Esophagus squamous epithelium (tissue), 5 donors: ENCODE measurements at regions not wholly inside any gene's neighbourhood (a gene's known extent, or its start where the extent isn't known, plus 50 kb on each side); places are given as distances from the start of the nearest gene placed in this dataset.

Experiments
- DNase-seq: peaks from one replicate; lab custom pipeline; 2025; lab: John Stamatoyannopoulos, UW
- H3K27ac ChIP-seq, 4 donors: fragments of 200-600 bp; sonication (generic); one replicate each; pipeline ENCODE4 v1.5.1; 2016 to 2019; ENCODE audit warnings: mild to moderate bottlenecking in 1 of 4
- H3K27me3 ChIP-seq, 4 donors: fragments of 200-600 bp; sonication (generic); 1 replicate in 3 of 4; 2 replicates in 1 of 4; pipeline versions ENCODE4 v1.5.1 to v1.6.0; 2017 to 2021; ENCODE audit warnings: antibody characterized with exemption in 1 of 4
- H3K36me3 ChIP-seq, 3 donors: fragments of 200-600 bp; sonication (generic); one replicate each; pipeline ENCODE4 v1.5.1; 2016 to 2019
- H3K4me1 ChIP-seq, 3 donors: fragments of 200-600 bp; sonication (generic); one replicate each; pipeline ENCODE4 v1.5.1; 2017 to 2019
- H3K4me3 ChIP-seq, 4 donors: fragments of 200-600 bp; sonication (generic); 1 replicate in 3 of 4; 2 replicates in 1 of 4; pipeline ENCODE4 v1.5.1; 2016 to 2019; ENCODE audit warnings: mild to moderate bottlenecking in 2 of 4, moderate library complexity in 1 of 4
- H3K9me3 ChIP-seq, 3 donors: fragments of 200-600 bp; sonication (generic); one replicate each; pipeline ENCODE4 v1.5.1; 2016 to 2019
- POLR2A ChIP-seq, 4 donors: fragments of 450-650 bp; IDR thresholded peaks; one replicate each; pipeline ENCODE4 v1.6.1; 2017; ENCODE audit warnings: antibody characterized with exemption in 4 of 4, mild to moderate bottlenecking in 4 of 4, moderate library complexity in 3 of 4
- WGBS, 2 donors: methylation state at CpG; one replicate each; pipeline ENCODE4 v1.1.5; 2018; 5-methylcytosine and 5-hydroxymethylcytosine counted together
- intact Hi-C: fragments of 100-400 bp; cut with DNase I; formaldehyde crosslinking; loops from one replicate; pipeline ENCODE4 v1.15.0; 2022
- TF ChIP-seq, protein P1 (sequence below), 6 experiments: fragments of 450-650 bp in 4 of 6; fragments of 200-600 bp in 2 of 6; sonication (generic) in 2 of 6; IDR thresholded peaks; one replicate each; pipeline ENCODE4 v1.5.1; 2016 to 2019; ENCODE audit warnings: antibody characterized with exemption in 6 of 6, mild to moderate bottlenecking in 4 of 6, moderate library complexity in 4 of 6
- donor health status: DM: yes; HTN: yes; CAD: no.

DNA sequence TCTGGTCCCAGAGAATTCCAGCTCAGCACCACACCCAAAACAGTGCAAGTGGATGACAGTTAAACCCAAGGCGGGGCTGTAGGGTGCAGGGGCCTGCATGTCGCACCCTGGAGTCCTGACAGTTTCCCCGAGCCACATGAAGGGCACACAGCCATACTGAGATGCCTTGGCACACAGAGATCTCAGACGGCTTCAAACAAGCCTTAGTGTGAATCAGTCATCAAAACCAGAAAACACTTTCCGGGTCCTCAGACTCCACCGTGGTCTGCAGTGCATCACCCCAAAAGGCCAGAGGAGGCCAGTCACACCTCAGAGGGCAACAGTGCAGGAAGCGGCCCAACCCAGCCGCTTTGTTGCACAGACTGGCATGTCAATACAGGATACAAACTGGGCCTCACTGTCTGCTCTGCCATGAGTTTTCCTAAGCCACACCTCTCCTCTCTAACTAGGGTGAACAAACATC is 64.6 kb upstream of the ENPP6 start:
- Histone ChIP-seq H3K4me3 (no peak overlapping the region), H3K9me3 (peaks cover 0 to 2% (median 0%) of the 10 kb centered on the region in 3 donors), H3K4me1 (peaks cover 22 to 42% (median 27%) of the 10 kb centered on the region in 3 donors), H3K36me3 (no peaks in the 10 kb centered on the region), H3K27ac (peak overlapping the region; percentile 53 to 80 (median 64)), H3K27me3 (no peaks in the 10 kb centered on the region)
- WGBS, 2 donors: 21 to 29% methylated on average over 6 to 7 of the region's 8 CpGs
- no peak for DNase-seq
- TF ChIP-seq POLR2A (IDR thresholded peaks at IDR 0.05): no peak
- TF ChIP-seq, protein P1, sequence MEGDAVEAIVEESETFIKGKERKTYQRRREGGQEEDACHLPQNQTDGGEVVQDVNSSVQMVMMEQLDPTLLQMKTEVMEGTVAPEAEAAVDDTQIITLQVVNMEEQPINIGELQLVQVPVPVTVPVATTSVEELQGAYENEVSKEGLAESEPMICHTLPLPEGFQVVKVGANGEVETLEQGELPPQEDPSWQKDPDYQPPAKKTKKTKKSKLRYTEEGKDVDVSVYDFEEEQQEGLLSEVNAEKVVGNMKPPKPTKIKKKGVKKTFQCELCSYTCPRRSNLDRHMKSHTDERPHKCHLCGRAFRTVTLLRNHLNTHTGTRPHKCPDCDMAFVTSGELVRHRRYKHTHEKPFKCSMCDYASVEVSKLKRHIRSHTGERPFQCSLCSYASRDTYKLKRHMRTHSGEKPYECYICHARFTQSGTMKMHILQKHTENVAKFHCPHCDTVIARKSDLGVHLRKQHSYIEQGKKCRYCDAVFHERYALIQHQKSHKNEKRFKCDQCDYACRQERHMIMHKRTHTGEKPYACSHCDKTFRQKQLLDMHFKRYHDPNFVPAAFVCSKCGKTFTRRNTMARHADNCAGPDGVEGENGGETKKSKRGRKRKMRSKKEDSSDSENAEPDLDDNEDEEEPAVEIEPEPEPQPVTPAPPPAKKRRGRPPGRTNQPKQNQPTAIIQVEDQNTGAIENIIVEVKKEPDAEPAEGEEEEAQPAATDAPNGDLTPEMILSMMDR (IDR thresholded peaks at IDR 0.05): peak in 4 of 6 experiments; percentile 14 to 54 (median 37)
- intact Hi-C loops: loop anchor here (10.0 kb wide), 1 partner anchor 193 kb away; the partner anchor contains the start of gene IRF2

DNA sequence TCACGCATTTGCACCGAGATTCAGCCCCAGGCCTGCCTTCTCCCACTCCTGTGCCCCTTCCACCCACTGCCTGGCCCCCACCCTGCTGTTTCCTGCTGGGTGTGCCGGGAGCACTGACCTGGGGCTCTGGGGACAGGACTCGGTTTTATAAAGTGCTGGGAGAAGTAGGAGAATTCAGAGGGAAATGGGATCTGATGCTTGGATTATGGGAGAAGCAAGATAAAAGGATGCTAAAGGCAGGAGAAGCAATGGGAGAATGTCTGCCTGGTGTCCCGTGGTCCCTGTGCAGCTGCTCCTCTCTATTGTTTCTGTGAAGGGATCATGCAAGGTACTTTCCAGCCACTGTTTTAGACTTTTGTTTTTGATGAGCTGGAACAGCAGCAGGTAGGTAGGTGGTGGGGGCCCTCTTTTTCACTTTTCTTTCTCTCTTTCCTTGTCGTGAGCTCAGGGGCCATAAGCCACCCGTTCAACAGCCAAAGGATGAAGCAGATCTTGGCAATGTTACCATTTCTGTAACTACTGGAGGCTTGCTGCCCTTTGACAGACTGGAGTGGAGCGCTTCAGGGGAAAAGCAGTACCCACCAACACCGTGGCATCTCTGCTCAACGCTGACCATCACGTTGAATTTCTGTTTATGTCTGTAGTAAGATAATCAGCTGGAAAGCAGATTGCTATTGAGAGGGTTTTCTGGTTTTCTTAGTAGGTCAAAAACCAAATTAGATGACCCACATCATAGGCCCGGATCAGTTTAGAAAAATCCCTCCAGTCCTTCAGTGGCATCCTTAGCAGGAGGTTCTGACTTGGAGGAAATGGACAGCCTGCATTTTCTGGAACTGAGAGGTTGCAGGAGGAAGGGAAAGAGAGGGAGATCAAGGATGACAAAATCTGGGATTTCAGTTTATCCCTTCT is 63.8 kb upstream of the ENPP6 start:
- 52 to 77% methylated on average over 6 to 11 of the region's 12 CpGs for WGBS, 2 donors

DNA sequence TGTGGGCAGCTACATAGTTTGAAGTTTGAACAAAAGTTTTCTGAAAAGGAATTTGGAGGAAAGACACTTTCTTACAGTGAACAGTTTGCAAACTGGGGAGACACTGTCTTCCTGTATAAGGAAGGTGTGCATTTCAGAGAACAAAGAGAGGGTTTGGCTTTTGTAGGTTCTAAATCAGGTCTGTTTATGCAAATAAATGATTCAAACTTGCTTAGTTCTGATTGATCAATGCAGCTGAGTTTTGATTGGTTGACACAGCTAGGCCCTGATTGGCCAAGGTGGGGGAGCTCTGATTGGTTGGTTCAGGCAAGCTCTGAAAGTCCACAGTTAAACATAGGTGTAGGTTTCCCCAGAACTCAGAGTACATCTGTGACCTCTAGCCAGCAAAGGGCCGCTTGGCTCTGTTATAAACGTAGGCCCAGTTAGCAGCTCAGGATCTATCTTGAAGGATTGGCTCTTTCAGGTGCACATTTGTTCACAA is 63.0 kb upstream of the ENPP6 start:
- Histone ChIP-seq H3K27me3 (no peaks in the 10 kb centered on the region), H3K4me3 (no peak overlapping the region), H3K9me3 (peaks cover 0 to 19% (median 0%) of the 10 kb centered on the region in 3 donors), H3K27ac (peak overlapping the region in 1 of 4 donors; percentile 69), H3K4me1 (peaks cover 21 to 31% (median 22%) of the 10 kb centered on the region in 3 donors), H3K36me3 (no peaks in the 10 kb centered on the region)
- TF ChIP-seq POLR2A (IDR thresholded peaks at IDR 0.05): peak in 1 of 4 donors; percentile 10
- TF ChIP-seq, protein P1 (IDR thresholded peaks at IDR 0.05): no peak
- intact Hi-C loops: loop anchor here (10.0 kb wide), 1 partner anchor 194 kb away; the partner anchor contains the start of gene IRF2
- WGBS, 2 donors: 66 to 85% methylated on average over 2 of the region's 2 CpGs
- DNase-seq: no peak

More for the DNA sequence above, 63.8 kb upstream of the ENPP6 start:
- intact Hi-C loops: loop anchor here (10.0 kb wide), 1 partner anchor 193 kb away; the partner anchor contains the start of gene IRF2
- DNase-seq: no peak
- H3K4me1 ChIP-seq: peaks cover 21 to 34% (median 22%) of the 10 kb centered on the region in 3 donors
- H3K4me3 ChIP-seq: no peak overlapping the region
- peak overlapping the region; percentile 53 to 80 (median 64) for H3K27ac ChIP-seq
- TF ChIP-seq POLR2A (IDR thresholded peaks at IDR 0.05): no peak
- TF ChIP-seq, protein P1 (IDR thresholded peaks at IDR 0.05): no peak
- H3K36me3 ChIP-seq: no peaks in the 10 kb centered on the region
- peaks cover 0 to 10% (median 0%) of the 10 kb centered on the region in 3 donors for H3K9me3 ChIP-seq
- no peaks in the 10 kb centered on the region for H3K27me3 ChIP-seq

DNA sequence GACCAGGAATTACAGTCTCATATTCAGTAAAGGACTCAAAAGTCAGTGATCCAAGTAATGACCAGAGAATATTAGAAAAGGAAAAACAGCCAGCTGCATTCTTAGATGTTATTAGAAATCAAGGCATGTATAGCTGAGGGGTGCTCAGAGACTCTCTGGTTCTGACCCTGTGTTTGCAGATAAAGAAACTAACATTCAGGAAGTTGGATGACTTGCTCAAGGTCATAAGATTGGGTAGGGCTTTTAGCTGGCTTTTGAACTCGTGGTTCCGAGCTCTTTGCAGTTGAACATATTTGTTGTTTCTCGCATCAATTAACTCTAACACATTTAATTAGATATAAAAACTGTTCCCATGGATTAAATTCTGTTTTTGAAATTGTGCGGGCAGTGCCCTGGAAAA is 62.5 kb upstream of the ENPP6 start:
- no peak for TF ChIP-seq POLR2A (IDR thresholded peaks at IDR 0.05)
- TF ChIP-seq, protein P1 (IDR thresholded peaks at IDR 0.05): no peak
- intact Hi-C loops: loop anchor here (10.0 kb wide), 1 partner anchor 195 kb away; the partner anchor contains the start of gene IRF2
- Histone ChIP-seq H3K4me1 (peaks cover 21 to 31% (median 22%) of the 10 kb centered on the region in 3 donors), H3K27ac (no peak overlapping the region), H3K9me3 (peaks cover 0 to 19% (median 0%) of the 10 kb centered on the region in 3 donors), H3K36me3 (no peaks in the 10 kb centered on the region), H3K4me3 (no peak overlapping the region), H3K27me3 (no peaks in the 10 kb centered on the region)
- WGBS, 2 donors: 85 to 91% methylated on average over 4 of the region's 4 CpGs
- no peak for DNase-seq
